ENCODE measurements at regions not wholly inside any gene's neighbourhood (a gene's known extent, or its start where the extent isn't known, plus 50 kb on each side); places are given as distances from the start of the nearest gene placed in this dataset.
"Not testable (repeated sequence)": the region's sequence is repeated elsewhere in the genome, so short reads cannot be mapped to it uniquely, and the experiment has no call there.

DNA sequence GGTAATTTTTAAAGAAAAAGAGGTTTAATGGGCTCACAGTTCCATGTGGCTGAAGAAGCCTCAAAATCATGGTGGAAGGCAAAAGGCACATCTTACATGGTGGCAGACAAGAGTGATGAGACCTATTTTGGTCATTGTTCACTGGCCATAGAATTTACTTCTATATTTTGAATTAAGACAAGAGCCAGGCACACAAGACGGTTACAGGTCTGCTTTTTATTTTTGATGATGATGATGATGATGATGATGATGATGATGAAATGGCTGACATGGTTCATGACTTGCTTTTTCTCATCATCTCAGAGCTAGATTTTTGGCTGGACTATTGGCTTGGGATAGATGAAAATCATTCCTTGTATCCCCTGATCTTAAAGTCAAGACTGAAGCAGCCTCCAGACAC, 229.3 kb downstream of the OTOP1 start:
- TF ChIP-seq, protein P1, sequence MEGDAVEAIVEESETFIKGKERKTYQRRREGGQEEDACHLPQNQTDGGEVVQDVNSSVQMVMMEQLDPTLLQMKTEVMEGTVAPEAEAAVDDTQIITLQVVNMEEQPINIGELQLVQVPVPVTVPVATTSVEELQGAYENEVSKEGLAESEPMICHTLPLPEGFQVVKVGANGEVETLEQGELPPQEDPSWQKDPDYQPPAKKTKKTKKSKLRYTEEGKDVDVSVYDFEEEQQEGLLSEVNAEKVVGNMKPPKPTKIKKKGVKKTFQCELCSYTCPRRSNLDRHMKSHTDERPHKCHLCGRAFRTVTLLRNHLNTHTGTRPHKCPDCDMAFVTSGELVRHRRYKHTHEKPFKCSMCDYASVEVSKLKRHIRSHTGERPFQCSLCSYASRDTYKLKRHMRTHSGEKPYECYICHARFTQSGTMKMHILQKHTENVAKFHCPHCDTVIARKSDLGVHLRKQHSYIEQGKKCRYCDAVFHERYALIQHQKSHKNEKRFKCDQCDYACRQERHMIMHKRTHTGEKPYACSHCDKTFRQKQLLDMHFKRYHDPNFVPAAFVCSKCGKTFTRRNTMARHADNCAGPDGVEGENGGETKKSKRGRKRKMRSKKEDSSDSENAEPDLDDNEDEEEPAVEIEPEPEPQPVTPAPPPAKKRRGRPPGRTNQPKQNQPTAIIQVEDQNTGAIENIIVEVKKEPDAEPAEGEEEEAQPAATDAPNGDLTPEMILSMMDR (conservative IDR thresholded peaks at IDR 0.05; ENCODE audit: low read depth, low read length), result not testable (repeated sequence)
- TF ChIP-seq EZH2phosphoT487 (IDR thresholded peaks at IDR 0.05; ENCODE audit: borderline replicate concordance, low read length), result not testable (repeated sequence)

Measured in PC-3 (cell line).